GM12878 (cell line): ENCODE measurements at regions not wholly inside any gene's neighbourhood (a gene's known extent, or its start where the extent isn't known, plus 50 kb on each side); places are given as distances from the start of the nearest gene placed in this dataset.

Source experiments
- ATAC-seq: fragments of 200-7000 bp; cut with Tn5 transposase; 3 replicates; pipeline ENCODE4 v1.9.1; 2020; ENCODE audit warnings: mild to moderate bottlenecking, moderate library complexity
- BruUV-seq: library from RNA; stranded (reverse); fragments of 400-500 nt; replicated peaks from 2 replicates; lab custom pipeline; 2021; lab: Mats Ljungman, UMichigan
- CTCF ChIA-PET: fragments of 300-600 bp; sonication (Branson Sonifier 250); formaldehyde crosslinking; extraction: SDS; loops from one replicate; lab custom pipeline; 2021; ENCODE audit warnings: inconsistent platforms; lab: Yijun Ruan, JAX
- POLR2A ChIA-PET: fragments of 350-600 bp; formaldehyde crosslinking; extraction: SDS; loops from one replicate; lab custom pipeline; 2021; ENCODE audit warnings: inconsistent platforms; lab: Charles Lee
- RAD21 ChIA-PET: fragments of 300-600 bp; sonication (Branson Sonifier 250); formaldehyde crosslinking; loops from one replicate; lab custom pipeline; 2023; ENCODE audit warnings: antibody characterized with exemption; ENCODE audit not compliant: unreplicated experiment; lab: Charles Lee
- SMC1A ChIA-PET: fragments of 300-600 bp; sonication (Branson Sonifier 250); formaldehyde crosslinking; loops from one replicate; lab custom pipeline; 2023; ENCODE audit not compliant: unreplicated experiment, uncharacterized antibody; lab: Charles Lee
- DNase-seq: peaks from one replicate; pipeline ENCODE4 v3.0.0-alpha.2; 2011; ENCODE audit warnings: low read depth, low spot score
- FAIRE-seq: peaks from 3 replicates; lab custom pipeline; 2011; peaks lifted over from hg19 to GRCh38; lab: Jason Lieb, UNC
- H2AFZ ChIP-seq: 2 replicates; pipeline ENCODE4 v1.6.0; 2011; ENCODE audit warnings: low read depth, low read length, control low read depth; ENCODE audit not compliant: control insufficient read depth
- H3K27ac ChIP-seq: 2 replicates; pipeline ENCODE4 v1.5.1; 2011; ENCODE audit warnings: control low read depth; ENCODE audit not compliant: control insufficient read depth, insufficient read depth
- H3K27me3 ChIP-seq, 2 experiments: replicated peaks in 1 of 2; 2 replicates each; pipeline versions ENCODE4 v1.6.0 to v1.6.1; 2011; ENCODE audit warnings: low read length in 1 of 2; ENCODE audit not compliant: control insufficient read depth in 2 of 2, insufficient read depth in 2 of 2
- H3K36me3 ChIP-seq, 2 experiments: 2 replicates each; pipeline ENCODE4 v1.5.1; 2011; ENCODE audit warnings: low read length in 1 of 2; ENCODE audit not compliant: control insufficient read depth in 2 of 2, insufficient read depth in 2 of 2
- H3K4me1 ChIP-seq: 2 replicates; pipeline ENCODE4 v1.6.1; 2011; ENCODE audit warnings: mild to moderate bottlenecking, low read length, moderate library complexity, mixed read lengths; ENCODE audit not compliant: control insufficient read depth, insufficient read depth
- H3K4me2 ChIP-seq: 2 replicates; pipeline ENCODE4 v1.6.0; 2011; ENCODE audit warnings: control low read depth; ENCODE audit not compliant: control insufficient read depth, insufficient read depth
- H3K4me3 ChIP-seq: fragments of 200-600 bp; sonication (generic); 2 replicates; pipeline ENCODE4 v1.5.1; 2016
- H3K79me2 ChIP-seq: 2 replicates; pipeline ENCODE4 v1.6.0; 2011; ENCODE audit warnings: low read length; ENCODE audit not compliant: control insufficient read depth, insufficient read depth
- H3K9ac ChIP-seq: 2 replicates; pipeline ENCODE4 v1.8.0; 2011; ENCODE audit warnings: low read length, control low read depth, mixed read lengths; ENCODE audit not compliant: control insufficient read depth, insufficient read depth
- H3K9me3 ChIP-seq: replicated peaks from 3 replicates; pipeline ENCODE4 v1.5.1; 2011; ENCODE audit warnings: mild to moderate bottlenecking, low read length; ENCODE audit not compliant: control insufficient read depth, insufficient read depth
- H4K20me1 ChIP-seq: 2 replicates; pipeline ENCODE4 v1.6.0; 2011; ENCODE audit not compliant: control insufficient read depth, insufficient read depth
- ASH2L ChIP-seq: fragments of 300-600, 200-600 bp; sonication (generic); IDR thresholded peaks from 2 replicates; pipeline ENCODE4 v1.6.1; 2017; ENCODE audit warnings: low read depth, mild to moderate bottlenecking, borderline replicate concordance
- BRCA1 ChIP-seq: IDR thresholded peaks from 2 replicates; pipeline ENCODE4 v1.6.1; 2011; ENCODE audit warnings: low read depth, low read length, improper control_type of control experiment
- CEBPZ ChIP-seq: fragments of 150-350 bp; IDR thresholded peaks from 2 replicates; pipeline ENCODE4 v1.6.1; 2016; ENCODE audit warnings: low read depth, low read length
- CUX1 ChIP-seq: IDR thresholded peaks from 2 replicates; pipeline ENCODE4 v1.6.1; 2012; ENCODE audit warnings: improper control_type of control experiment, low read depth, low read length; ENCODE audit not compliant: insufficient replicate concordance
- ESRRA ChIP-seq: IDR thresholded peaks from 2 replicates; pipeline ENCODE4 v1.6.1; 2012; ENCODE audit warnings: mild to moderate bottlenecking, low read length, improper control_type of control experiment
- GABPA ChIP-seq: IDR thresholded peaks from 2 replicates; pipeline ENCODE4 v1.6.1; 2014; ENCODE audit warnings: antibody characterized with exemption, low read depth, mild to moderate bottlenecking, inconsistent platforms
- IRF4 ChIP-seq: IDR thresholded peaks from 2 replicates; pipeline ENCODE4 v1.6.1; 2011; ENCODE audit warnings: low read depth, low read length
- KAT2A ChIP-seq: conservative IDR thresholded peaks from 2 replicates; pipeline ENCODE4 v1.6.1; 2011; ENCODE audit warnings: low read depth, low read length; ENCODE audit not compliant: control insufficient read depth
- MYB ChIP-seq: fragments of 150-350 bp; IDR thresholded peaks from 2 replicates; pipeline ENCODE4 v1.6.1; 2014; ENCODE audit warnings: mild to moderate bottlenecking, low read depth, low read length, borderline replicate concordance
- NFXL1 ChIP-seq: fragments of 450-650 bp; IDR thresholded peaks from 2 replicates; pipeline ENCODE4 v1.6.1; 2017; ENCODE audit warnings: antibody characterized with exemption, mild to moderate bottlenecking, borderline replicate concordance
- RELA ChIP-seq: fragments of 450-650 bp; IDR thresholded peaks from 2 replicates; pipeline ENCODE4 v1.8.0; 2014; ENCODE audit warnings: borderline replicate concordance; ENCODE audit not compliant: partially characterized antibody
- SIX5 ChIP-seq: IDR thresholded peaks from 2 replicates; pipeline ENCODE4 v1.6.1; 2011; ENCODE audit warnings: mild to moderate bottlenecking, low read depth, low read length, moderate library complexity; ENCODE audit not compliant: severe bottlenecking
- STAT3 ChIP-seq: IDR thresholded peaks from 2 replicates; pipeline ENCODE4 v1.6.1; 2011; ENCODE audit warnings: low read depth, low read length, improper control_type of control experiment
- ZBTB4 ChIP-seq: fragments of 450-650 bp; formaldehyde crosslinking; IDR thresholded peaks from 2 replicates; pipeline ENCODE4 v1.4.0; 2022; ENCODE audit warnings: mild to moderate bottlenecking, moderate library complexity
- WGBS: methylation state at CpG from one replicate; pipeline ENCODE4 v1.1.6; 2016; ENCODE audit warnings: low lambda C conversion rate; ENCODE audit not compliant: insufficient replicate concordance, insufficient coverage; ENCODE audit errors: missing lambda C conversion rate; 5-methylcytosine and 5-hydroxymethylcytosine counted together
- in situ Hi-C: fragments of 300-500 bp; cut with MboI; formaldehyde crosslinking; loops from 9 replicates; pipeline ENCODE4 v1.14.3; 2018; ENCODE audit warnings: mixed read lengths
- intact Hi-C: fragments of 100-400 bp; cut with micrococcal nuclease; formaldehyde crosslinking; loops from one replicate; pipeline ENCODE4 v1.14.2; 2022; ENCODE audit not compliant: unreplicated experiment

- in situ Hi-C loops: no loop called here
- Histone ChIP-seq H3K79me2 (no peaks in the 10 kb centered on the region), H3K27ac (no peak overlapping the region), H4K20me1 (no peaks in the 10 kb centered on the region), H2AFZ (no peak overlapping the region), H3K36me3 (no peaks in the 10 kb centered on the region), H3K9ac (no peak overlapping the region), H3K4me3 (no peak overlapping the region), H3K27me3 (no peaks in the 10 kb centered on the region), H3K9me3 (no peaks in the 10 kb centered on the region), H3K4me1 (no peaks in the 10 kb centered on the region), H3K4me2 (no peak overlapping the region)
- DNase-seq (no peak), FAIRE-seq (no peak), ATAC-seq (peak; percentile 48)
- WGBS: 20% methylated on average over 9 of the region's 9 CpGs
- ChIA-PET SMC1A (interaction anchor here (1.3 kb wide), 1 partner anchor 34 kb away, joined by 3 read pairs; no protein-coding TSS in a partner anchor), POLR2A (no interaction called here), CTCF (interaction anchor here (1.2 kb wide), 1 partner anchor 9 kb away, joined by 3 read pairs; no protein-coding TSS in a partner anchor), RAD21 (no interaction called here)
- intact Hi-C loops: no loop called here
- BruUV-seq: no TSS peak
- TF ChIP-seq RELA: no peak
- TF ChIP-seq BRCA1: no peak
- no peak for TF ChIP-seq ASH2L
- TF ChIP-seq IRF4: no peak
- TF ChIP-seq KAT2A: no peak
- no peak for TF ChIP-seq CUX1
- TF ChIP-seq MYB: no peak
- no peak for TF ChIP-seq SIX5
- TF ChIP-seq STAT3: no peak
- no peak for TF ChIP-seq NFXL1
- no peak for TF ChIP-seq ESRRA
- no peak for TF ChIP-seq ZBTB4
- no peak for TF ChIP-seq CEBPZ
- TF ChIP-seq GABPA: no peak
Observed at GRCh38 chr4:30586850-30587249, 133.3 kb upstream of the PCDH7 start.
